NCI-H1105 (cell line): ENCODE measurements at regions not wholly inside any gene's neighbourhood (a gene's known extent, or its start where the extent isn't known, plus 50 kb on each side); places are given as distances from the start of the nearest gene placed in this dataset.

Source experiments
- DNase-seq: peaks from one replicate; lab custom pipeline; 2025; lab: John Stamatoyannopoulos, UW

- no peak for DNase-seq
Observed at GRCh38 chr7:130930681-130931080, 196.7 kb upstream of the KLF14 start.

- DNase-seq = no peak
Observed at GRCh38 chr7:130931423-130931822, 197.4 kb upstream of the KLF14 start.

GRCh38 chr7:130932088-130932487 is 198.1 kb upstream of the KLF14 start:
- DNase-seq = no peak

- no peak for DNase-seq
Observed at GRCh38 chr7:130932667-130933432, 198.8 kb upstream of the KLF14 start.

GRCh38 chr7:130933919-130934318 is 199.9 kb upstream of the KLF14 start:
- no peak for DNase-seq

GRCh38 chr7:130935564-130936157 is 201.7 kb upstream of the KLF14 start:
- DNase-seq = no peak

- no peak for DNase-seq
Observed at GRCh38 chr7:130936202-130936931, 202.4 kb upstream of the KLF14 start.

- no peak for DNase-seq
Observed at GRCh38 chr7:130937016-130937415, 203.0 kb upstream of the KLF14 start.

- no peak for DNase-seq
Observed at GRCh38 chr7:130937830-130938229, 203.8 kb upstream of the KLF14 start.

GRCh38 chr7:130938661-130939060 is 204.7 kb upstream of the KLF14 start:
- no peak for DNase-seq

GRCh38 chr7:130939321-130940095 is 205.5 kb upstream of the KLF14 start:
- DNase-seq = no peak

GRCh38 chr7:130940326-130940725 is 206.3 kb upstream of the KLF14 start:
- no peak for DNase-seq

- no peak for DNase-seq
Observed at GRCh38 chr7:130940907-130941306, 206.9 kb upstream of the KLF14 start.

- DNase-seq = no peak
Observed at GRCh38 chr7:130941322-130942210, 207.6 kb upstream of the KLF14 start.

- no peak for DNase-seq
Observed at GRCh38 chr7:130942211-130942964, 208.4 kb upstream of the KLF14 start.

- DNase-seq = no peak
Observed at GRCh38 chr7:130943336-130943901, 209.4 kb upstream of the KLF14 start.

- no peak for DNase-seq
Observed at GRCh38 chr7:130943981-130944380, 210.0 kb upstream of the KLF14 start.

GRCh38 chr7:130944997-130945396 is 211.0 kb upstream of the KLF14 start:
- DNase-seq = no peak

- DNase-seq = no peak
Observed at GRCh38 chr7:130945411-130945811, 211.4 kb upstream of the KLF14 start.

GRCh38 chr7:130946114-130946513 is 212.1 kb upstream of the KLF14 start:
- DNase-seq = no peak
